Esophagus muscularis mucosa (tissue), 4 donors: ENCODE measurements at regions not wholly inside any gene's neighbourhood (a gene's known extent, or its start where the extent isn't known, plus 50 kb on each side); places are given as distances from the start of the nearest gene placed in this dataset.

Experiments
- EP300 ChIP-seq: sonication (generic); formaldehyde crosslinking; IDR thresholded peaks from one replicate; pipeline ENCODE4 v1.6.1; 2017; ENCODE audit warnings: antibody characterized with exemption
- POLR2A ChIP-seq: fragments of 450-650 bp; IDR thresholded peaks from one replicate; pipeline ENCODE4 v1.6.1; 2017; ENCODE audit warnings: antibody characterized with exemption, moderate library complexity, mild to moderate bottlenecking, low read depth
- POLR2AphosphoS5 ChIP-seq, 2 donors: sonication (generic); formaldehyde crosslinking; IDR thresholded peaks; one replicate each; pipeline ENCODE4 v1.6.1; 2017; ENCODE audit warnings: antibody characterized with exemption in 2 of 2
- TF ChIP-seq, protein P1 (sequence below), 3 experiments: fragments of 200-600 bp in 2 of 3; fragments of 450-650 bp in 1 of 3; sonication (generic) in 2 of 3; IDR thresholded peaks; one replicate each; pipeline ENCODE4 v1.5.1; 2017 to 2019; ENCODE audit warnings: antibody characterized with exemption in 3 of 3, mild to moderate bottlenecking in 2 of 3, moderate library complexity in 1 of 3

DNA sequence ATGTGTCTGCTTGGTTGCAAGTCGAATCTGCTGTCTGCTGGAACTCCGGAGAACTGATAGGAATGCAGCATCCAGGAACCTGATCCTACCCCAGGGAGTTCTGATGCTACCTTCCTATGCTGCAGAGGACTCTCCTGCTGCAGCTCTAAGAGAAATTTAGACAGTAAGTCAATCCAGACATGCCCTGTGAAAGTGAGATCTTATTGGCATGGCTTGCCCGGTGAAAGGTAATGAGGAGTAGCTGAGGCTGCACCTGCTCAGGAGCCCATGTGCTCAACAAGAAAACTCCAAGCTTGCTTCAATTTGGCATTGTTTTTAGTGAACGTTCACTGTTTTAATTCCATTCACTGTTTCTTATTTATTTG, 217.3 kb upstream of the SERP2 start:
- TF ChIP-seq, protein P1, sequence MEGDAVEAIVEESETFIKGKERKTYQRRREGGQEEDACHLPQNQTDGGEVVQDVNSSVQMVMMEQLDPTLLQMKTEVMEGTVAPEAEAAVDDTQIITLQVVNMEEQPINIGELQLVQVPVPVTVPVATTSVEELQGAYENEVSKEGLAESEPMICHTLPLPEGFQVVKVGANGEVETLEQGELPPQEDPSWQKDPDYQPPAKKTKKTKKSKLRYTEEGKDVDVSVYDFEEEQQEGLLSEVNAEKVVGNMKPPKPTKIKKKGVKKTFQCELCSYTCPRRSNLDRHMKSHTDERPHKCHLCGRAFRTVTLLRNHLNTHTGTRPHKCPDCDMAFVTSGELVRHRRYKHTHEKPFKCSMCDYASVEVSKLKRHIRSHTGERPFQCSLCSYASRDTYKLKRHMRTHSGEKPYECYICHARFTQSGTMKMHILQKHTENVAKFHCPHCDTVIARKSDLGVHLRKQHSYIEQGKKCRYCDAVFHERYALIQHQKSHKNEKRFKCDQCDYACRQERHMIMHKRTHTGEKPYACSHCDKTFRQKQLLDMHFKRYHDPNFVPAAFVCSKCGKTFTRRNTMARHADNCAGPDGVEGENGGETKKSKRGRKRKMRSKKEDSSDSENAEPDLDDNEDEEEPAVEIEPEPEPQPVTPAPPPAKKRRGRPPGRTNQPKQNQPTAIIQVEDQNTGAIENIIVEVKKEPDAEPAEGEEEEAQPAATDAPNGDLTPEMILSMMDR (IDR thresholded peaks at IDR 0.05), result no peak
- TF ChIP-seq POLR2A, result no peak
- TF ChIP-seq POLR2AphosphoS5 (IDR thresholded peaks at IDR 0.05), result no peak
- no peak for TF ChIP-seq EP300
